ENCODE measurements at regions not wholly inside any gene's neighbourhood (a gene's known extent, or its start where the extent isn't known, plus 50 kb on each side); places are given as distances from the start of the nearest gene placed in this dataset.

DNA sequence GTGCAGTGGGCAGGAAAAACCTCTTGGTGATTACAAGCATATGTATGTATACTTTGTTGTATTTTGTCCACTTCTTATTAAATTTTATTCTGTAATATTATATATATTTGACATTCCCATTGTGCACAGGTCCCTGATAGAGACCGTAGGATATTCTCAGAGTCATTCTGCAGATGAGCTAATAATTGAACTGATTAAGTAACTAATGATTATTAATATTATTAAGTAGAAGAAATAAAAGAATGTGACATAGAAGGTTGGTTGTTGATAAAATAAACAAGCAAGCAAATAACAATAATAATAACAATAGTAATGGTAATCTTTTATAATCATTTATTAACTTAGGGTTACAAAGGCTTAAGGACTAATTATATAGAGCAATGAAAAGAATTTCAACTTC lies 780.6 kb upstream of the ZWINT start:
- CTCF ChIA-PET: no interaction called here
- Histone ChIP-seq H3K27me3 (ENCODE audit: insufficient read depth) (no peaks in the 10 kb centered on the region), H3K9me3 (no peaks in the 10 kb centered on the region), H2AFZ (ENCODE audit: low read depth) (no peak overlapping the region), H3K79me2 (ENCODE audit: insufficient read depth) (no peaks in the 10 kb centered on the region), H3K4me2 (no peak overlapping the region), H3K4me3 (ENCODE audit: low read depth in 2 of 2, low read length in 1 of 2) (no peak overlapping the region), H3K4me1 (ENCODE audit: control insufficient read depth in 1 of 2, insufficient read depth in 2 of 2, low read depth in 1 of 2, low read length in 1 of 2) (no peaks in the 10 kb centered on the region), H3K27ac (ENCODE audit: low read depth in 2 of 2, low read length in 1 of 2) (no peak overlapping the region), H3F3A (replicated peaks; ENCODE audit: insufficient read depth) (no peaks in the 10 kb centered on the region), H3K9me2 (no peaks in the 10 kb centered on the region), H4K20me1 (ENCODE audit: insufficient read depth) (no peaks in the 10 kb centered on the region), H3K9ac (no peak overlapping the region), H3K36me3 (replicated peaks in 1 of 2; ENCODE audit: control insufficient read depth in 1 of 2, insufficient read depth in 2 of 2, low read length in 1 of 2) (no peaks in the 10 kb centered on the region)
- no peak for TF ChIP-seq CHD2 (IDR thresholded peaks at IDR 0.05; ENCODE audit: low read length, partially characterized antibody)
- no peak for TF ChIP-seq GABPA (IDR thresholded peaks at IDR 0.05; ENCODE audit: low read depth)
- no peak for TF ChIP-seq SMC3 (IDR thresholded peaks at IDR 0.05; ENCODE audit: low read depth, low read length)
- TF ChIP-seq, protein P1, sequence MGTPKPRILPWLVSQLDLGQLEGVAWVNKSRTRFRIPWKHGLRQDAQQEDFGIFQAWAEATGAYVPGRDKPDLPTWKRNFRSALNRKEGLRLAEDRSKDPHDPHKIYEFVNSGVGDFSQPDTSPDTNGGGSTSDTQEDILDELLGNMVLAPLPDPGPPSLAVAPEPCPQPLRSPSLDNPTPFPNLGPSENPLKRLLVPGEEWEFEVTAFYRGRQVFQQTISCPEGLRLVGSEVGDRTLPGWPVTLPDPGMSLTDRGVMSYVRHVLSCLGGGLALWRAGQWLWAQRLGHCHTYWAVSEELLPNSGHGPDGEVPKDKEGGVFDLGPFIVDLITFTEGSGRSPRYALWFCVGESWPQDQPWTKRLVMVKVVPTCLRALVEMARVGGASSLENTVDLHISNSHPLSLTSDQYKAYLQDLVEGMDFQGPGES (IDR thresholded peaks at IDR 0.05; ENCODE audit: low read depth, low read length): no peak
- TF ChIP-seq MXI1 (IDR thresholded peaks at IDR 0.05; ENCODE audit: low read depth, low read length): no peak
- TF ChIP-seq, protein P2, sequence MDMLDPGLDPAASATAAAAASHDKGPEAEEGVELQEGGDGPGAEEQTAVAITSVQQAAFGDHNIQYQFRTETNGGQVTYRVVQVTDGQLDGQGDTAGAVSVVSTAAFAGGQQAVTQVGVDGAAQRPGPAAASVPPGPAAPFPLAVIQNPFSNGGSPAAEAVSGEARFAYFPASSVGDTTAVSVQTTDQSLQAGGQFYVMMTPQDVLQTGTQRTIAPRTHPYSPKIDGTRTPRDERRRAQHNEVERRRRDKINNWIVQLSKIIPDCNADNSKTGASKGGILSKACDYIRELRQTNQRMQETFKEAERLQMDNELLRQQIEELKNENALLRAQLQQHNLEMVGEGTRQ (IDR thresholded peaks at IDR 0.05; ENCODE audit: borderline replicate concordance, low read depth, low read length): no peak
- TF ChIP-seq, protein P3, sequence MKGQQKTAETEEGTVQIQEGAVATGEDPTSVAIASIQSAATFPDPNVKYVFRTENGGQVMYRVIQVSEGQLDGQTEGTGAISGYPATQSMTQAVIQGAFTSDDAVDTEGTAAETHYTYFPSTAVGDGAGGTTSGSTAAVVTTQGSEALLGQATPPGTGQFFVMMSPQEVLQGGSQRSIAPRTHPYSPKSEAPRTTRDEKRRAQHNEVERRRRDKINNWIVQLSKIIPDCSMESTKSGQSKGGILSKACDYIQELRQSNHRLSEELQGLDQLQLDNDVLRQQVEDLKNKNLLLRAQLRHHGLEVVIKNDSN (IDR thresholded peaks at IDR 0.05; ENCODE audit: borderline replicate concordance, low read depth): no peak
- no peak for TF ChIP-seq NRF1 (IDR thresholded peaks at IDR 0.05; ENCODE audit: low read depth, low read length)
- no peak for TF ChIP-seq FOSL2 (IDR thresholded peaks at IDR 0.05; ENCODE audit: borderline replicate concordance, low read depth)
- TF ChIP-seq TAF1 (IDR thresholded peaks at IDR 0.05; ENCODE audit: borderline replicate concordance, low read depth, low read length): no peak
- TF ChIP-seq RAD21 (IDR thresholded peaks at IDR 0.05; ENCODE audit: low read length): no peak
- TF ChIP-seq TEAD4 (IDR thresholded peaks at IDR 0.05; ENCODE audit: borderline replicate concordance, insufficient read depth): no peak
- TF ChIP-seq, protein P4, sequence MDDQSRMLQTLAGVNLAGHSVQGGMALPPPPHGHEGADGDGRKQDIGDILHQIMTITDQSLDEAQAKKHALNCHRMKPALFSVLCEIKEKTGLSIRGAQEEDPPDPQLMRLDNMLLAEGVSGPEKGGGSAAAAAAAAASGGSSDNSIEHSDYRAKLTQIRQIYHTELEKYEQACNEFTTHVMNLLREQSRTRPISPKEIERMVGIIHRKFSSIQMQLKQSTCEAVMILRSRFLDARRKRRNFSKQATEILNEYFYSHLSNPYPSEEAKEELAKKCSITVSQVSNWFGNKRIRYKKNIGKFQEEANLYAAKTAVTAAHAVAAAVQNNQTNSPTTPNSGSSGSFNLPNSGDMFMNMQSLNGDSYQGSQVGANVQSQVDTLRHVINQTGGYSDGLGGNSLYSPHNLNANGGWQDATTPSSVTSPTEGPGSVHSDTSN (IDR thresholded peaks at IDR 0.05): no peak
- no peak for TF ChIP-seq FOXJ3 (CRISPR knock-in tag; IDR thresholded peaks at IDR 0.05)
- no peak for TF ChIP-seq TCF12 (IDR thresholded peaks at IDR 0.05)
- no peak for TF ChIP-seq MEF2A (IDR thresholded peaks at IDR 0.05; ENCODE audit: borderline replicate concordance, low read depth)
- TF ChIP-seq, protein P5, sequence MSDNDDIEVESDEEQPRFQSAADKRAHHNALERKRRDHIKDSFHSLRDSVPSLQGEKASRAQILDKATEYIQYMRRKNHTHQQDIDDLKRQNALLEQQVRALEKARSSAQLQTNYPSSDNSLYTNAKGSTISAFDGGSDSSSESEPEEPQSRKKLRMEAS (IDR thresholded peaks at IDR 0.05; ENCODE audit: low read depth): no peak
- no peak for TF ChIP-seq ELF1 (IDR thresholded peaks at IDR 0.05)
- TF ChIP-seq, protein P6, sequence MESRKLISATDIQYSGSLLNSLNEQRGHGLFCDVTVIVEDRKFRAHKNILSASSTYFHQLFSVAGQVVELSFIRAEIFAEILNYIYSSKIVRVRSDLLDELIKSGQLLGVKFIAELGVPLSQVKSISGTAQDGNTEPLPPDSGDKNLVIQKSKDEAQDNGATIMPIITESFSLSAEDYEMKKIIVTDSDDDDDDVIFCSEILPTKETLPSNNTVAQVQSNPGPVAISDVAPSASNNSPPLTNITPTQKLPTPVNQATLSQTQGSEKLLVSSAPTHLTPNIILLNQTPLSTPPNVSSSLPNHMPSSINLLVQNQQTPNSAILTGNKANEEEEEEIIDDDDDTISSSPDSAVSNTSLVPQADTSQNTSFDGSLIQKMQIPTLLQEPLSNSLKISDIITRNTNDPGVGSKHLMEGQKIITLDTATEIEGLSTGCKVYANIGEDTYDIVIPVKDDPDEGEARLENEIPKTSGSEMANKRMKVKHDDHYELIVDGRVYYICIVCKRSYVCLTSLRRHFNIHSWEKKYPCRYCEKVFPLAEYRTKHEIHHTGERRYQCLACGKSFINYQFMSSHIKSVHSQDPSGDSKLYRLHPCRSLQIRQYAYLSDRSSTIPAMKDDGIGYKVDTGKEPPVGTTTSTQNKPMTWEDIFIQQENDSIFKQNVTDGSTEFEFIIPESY (IDR thresholded peaks at IDR 0.05; ENCODE audit: borderline replicate concordance, low read depth): no peak
- 20% methylated on average over 1 of the region's 1 CpG for WGBS (ENCODE audit: low lambda C conversion rate)
- POLR2A ChIA-PET: no interaction called here
- no peak for DNase-seq
